HL-60 (cell line): ENCODE measurements at regions not wholly inside any gene's neighbourhood (a gene's known extent, or its start where the extent isn't known, plus 50 kb on each side); places are given as distances from the start of the nearest gene placed in this dataset.
A peak's percentile ranks its signal among the peaks of the same experiment; 100 is the strongest.

Experiments
- DNase-seq, 2 experiments: peaks; one replicate each; pipeline ENCODE4 v3.0.0-alpha.2; 2010 to 2020; ENCODE audit warnings: low read depth in 1 of 2, low spot score in 1 of 2
- H3K27ac ChIP-seq: fragments of 250-450 bp; sonication (Bioruptor Pico); replicated peaks from 2 replicates; pipeline ENCODE4 v1.5.1; 2020; ENCODE audit warnings: mild to moderate bottlenecking, moderate library complexity
- H3K27me3 ChIP-seq: fragments of 250-450 bp; sonication (Bioruptor Pico); 2 replicates; pipeline ENCODE4 v1.5.1; 2021; ENCODE audit warnings: mild to moderate bottlenecking, moderate library complexity; ENCODE audit not compliant: insufficient read depth, poor library complexity, severe bottlenecking
- H3K4me3 ChIP-seq: replicated peaks from 2 replicates; pipeline ENCODE4 v1.5.1; 2011; ENCODE audit warnings: mild to moderate bottlenecking, control low read depth, low read length; ENCODE audit not compliant: insufficient read depth
- GABPA ChIP-seq: IDR thresholded peaks from 2 replicates; pipeline ENCODE4 v1.6.1; 2012; ENCODE audit warnings: low read depth
- POLR2AphosphoS5 ChIP-seq: IDR thresholded peaks from 2 replicates; pipeline ENCODE4 v1.6.1; 2012; ENCODE audit warnings: low read depth
- SPI1 ChIP-seq: IDR thresholded peaks from 2 replicates; pipeline ENCODE4 v1.6.1; 2012; ENCODE audit warnings: low read depth, mild to moderate bottlenecking, borderline replicate concordance
- TF ChIP-seq, protein P1 (sequence below): IDR thresholded peaks from 2 replicates; pipeline ENCODE4 v1.6.1; 2012; ENCODE audit warnings: low read depth; ENCODE audit not compliant: insufficient replicate concordance
- TF ChIP-seq, protein P2 (sequence below): IDR thresholded peaks from one replicate; pipeline ENCODE4 v1.5.1; 2011; ENCODE audit warnings: low read length, control low read depth, inconsistent platforms; ENCODE audit not compliant: insufficient read depth

DNA sequence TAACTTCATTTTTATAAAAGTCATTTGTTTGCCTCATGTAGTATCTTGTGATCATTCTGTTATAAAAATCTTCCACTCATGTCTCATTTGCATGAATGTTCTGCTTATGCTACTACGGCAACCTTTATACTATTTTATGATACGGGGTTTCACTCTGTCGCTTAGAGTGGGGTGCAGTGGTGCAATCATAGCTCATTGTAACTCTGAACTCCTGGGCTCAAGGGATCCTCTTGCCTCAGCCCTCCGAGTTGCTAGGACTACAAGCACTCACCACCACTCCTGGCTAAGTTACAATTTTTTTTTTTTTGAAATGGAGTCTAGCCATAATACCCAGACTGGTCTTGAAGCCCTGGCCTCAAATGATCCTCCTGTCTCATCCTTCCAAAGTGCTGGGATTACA is 154.4 kb upstream of the PREP start:
- no peak overlapping the region for H3K4me3 ChIP-seq
- no peak overlapping the region for H3K27ac ChIP-seq
- TF ChIP-seq, protein P1, sequence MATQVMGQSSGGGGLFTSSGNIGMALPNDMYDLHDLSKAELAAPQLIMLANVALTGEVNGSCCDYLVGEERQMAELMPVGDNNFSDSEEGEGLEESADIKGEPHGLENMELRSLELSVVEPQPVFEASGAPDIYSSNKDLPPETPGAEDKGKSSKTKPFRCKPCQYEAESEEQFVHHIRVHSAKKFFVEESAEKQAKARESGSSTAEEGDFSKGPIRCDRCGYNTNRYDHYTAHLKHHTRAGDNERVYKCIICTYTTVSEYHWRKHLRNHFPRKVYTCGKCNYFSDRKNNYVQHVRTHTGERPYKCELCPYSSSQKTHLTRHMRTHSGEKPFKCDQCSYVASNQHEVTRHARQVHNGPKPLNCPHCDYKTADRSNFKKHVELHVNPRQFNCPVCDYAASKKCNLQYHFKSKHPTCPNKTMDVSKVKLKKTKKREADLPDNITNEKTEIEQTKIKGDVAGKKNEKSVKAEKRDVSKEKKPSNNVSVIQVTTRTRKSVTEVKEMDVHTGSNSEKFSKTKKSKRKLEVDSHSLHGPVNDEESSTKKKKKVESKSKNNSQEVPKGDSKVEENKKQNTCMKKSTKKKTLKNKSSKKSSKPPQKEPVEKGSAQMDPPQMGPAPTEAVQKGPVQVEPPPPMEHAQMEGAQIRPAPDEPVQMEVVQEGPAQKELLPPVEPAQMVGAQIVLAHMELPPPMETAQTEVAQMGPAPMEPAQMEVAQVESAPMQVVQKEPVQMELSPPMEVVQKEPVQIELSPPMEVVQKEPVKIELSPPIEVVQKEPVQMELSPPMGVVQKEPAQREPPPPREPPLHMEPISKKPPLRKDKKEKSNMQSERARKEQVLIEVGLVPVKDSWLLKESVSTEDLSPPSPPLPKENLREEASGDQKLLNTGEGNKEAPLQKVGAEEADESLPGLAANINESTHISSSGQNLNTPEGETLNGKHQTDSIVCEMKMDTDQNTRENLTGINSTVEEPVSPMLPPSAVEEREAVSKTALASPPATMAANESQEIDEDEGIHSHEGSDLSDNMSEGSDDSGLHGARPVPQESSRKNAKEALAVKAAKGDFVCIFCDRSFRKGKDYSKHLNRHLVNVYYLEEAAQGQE, result no peak
- TF ChIP-seq, protein P2, sequence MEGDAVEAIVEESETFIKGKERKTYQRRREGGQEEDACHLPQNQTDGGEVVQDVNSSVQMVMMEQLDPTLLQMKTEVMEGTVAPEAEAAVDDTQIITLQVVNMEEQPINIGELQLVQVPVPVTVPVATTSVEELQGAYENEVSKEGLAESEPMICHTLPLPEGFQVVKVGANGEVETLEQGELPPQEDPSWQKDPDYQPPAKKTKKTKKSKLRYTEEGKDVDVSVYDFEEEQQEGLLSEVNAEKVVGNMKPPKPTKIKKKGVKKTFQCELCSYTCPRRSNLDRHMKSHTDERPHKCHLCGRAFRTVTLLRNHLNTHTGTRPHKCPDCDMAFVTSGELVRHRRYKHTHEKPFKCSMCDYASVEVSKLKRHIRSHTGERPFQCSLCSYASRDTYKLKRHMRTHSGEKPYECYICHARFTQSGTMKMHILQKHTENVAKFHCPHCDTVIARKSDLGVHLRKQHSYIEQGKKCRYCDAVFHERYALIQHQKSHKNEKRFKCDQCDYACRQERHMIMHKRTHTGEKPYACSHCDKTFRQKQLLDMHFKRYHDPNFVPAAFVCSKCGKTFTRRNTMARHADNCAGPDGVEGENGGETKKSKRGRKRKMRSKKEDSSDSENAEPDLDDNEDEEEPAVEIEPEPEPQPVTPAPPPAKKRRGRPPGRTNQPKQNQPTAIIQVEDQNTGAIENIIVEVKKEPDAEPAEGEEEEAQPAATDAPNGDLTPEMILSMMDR, result no peak
- TF ChIP-seq SPI1 (no peak), GABPA (no peak), POLR2AphosphoS5 (no peak)
- no peak for DNase-seq
- H3K27me3 ChIP-seq, result no peaks in the 10 kb centered on the region

DNA sequence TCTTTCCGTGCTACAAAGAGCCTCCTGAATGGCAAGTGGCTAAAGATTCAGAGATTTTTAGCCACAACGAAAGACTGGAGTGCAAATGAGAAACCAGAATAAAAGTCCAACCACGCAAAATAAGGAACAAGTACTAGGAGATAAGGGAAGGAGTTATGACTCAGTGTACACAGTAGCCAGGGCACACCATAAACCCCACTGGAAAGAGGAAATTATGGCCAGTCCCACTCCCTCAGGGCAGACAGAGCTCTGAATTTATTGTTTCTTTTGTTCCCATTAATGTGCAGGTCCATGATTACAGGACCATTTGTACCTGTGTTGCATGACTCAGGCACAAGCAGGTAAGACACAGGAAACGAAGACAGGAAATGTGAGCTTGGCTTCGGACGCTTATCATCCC is 150.3 kb upstream of the PREP start:
- H3K27ac ChIP-seq, result no peak overlapping the region
- DNase-seq, result peak in 1 of 2 experiments; percentile 22
- TF ChIP-seq, protein P1, result no peak
- TF ChIP-seq, protein P2, result no peak
- TF ChIP-seq POLR2AphosphoS5, result no peak
- TF ChIP-seq SPI1, result no peak
- TF ChIP-seq GABPA, result no peak
- no peak overlapping the region for H3K4me3 ChIP-seq
- no peaks in the 10 kb centered on the region for H3K27me3 ChIP-seq

DNA sequence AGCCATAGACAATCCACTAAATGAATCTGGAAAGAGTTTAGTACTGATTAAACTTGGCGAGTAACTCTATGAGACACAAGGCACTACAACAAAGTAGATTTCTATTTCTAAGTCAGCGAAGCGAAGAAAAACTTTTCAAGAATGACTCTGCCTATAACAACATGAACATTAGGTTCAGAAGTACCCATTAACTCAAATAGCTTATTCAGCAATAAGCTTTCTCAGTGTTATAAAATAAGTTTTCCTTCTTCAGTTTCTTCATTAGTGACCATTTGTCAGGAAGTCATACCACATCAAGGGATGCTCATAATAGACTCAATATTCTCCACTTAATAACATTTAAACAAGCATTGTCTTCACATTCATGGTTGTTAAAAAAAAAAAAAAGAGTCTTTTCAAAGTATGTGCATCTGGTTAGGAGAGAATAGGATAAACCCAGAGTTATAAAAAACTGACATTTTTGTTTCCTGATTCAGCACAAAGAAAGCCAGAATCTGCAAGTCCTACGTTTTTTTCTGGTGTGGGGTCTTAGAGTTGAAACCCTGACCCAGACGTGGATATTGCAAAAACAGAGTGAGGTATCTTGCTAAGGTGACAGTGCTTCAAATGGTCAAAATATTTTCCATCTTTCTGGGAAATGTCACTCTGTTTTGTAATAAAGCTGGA is 148.2 kb upstream of the PREP start:
- TF ChIP-seq, protein P2, result no peak
- TF ChIP-seq, protein P1, result no peak
- TF ChIP-seq GABPA (no peak), POLR2AphosphoS5 (no peak), SPI1 (no peak)
- DNase-seq, result no peak
- Histone ChIP-seq H3K4me3 (no peak overlapping the region), H3K27me3 (peaks cover 2% of the 10 kb centered on the region), H3K27ac (no peak overlapping the region)
